ENCODE measurements at regions not wholly inside any gene's neighbourhood (a gene's known extent, or its start where the extent isn't known, plus 50 kb on each side); places are given as distances from the start of the nearest gene placed in this dataset.
"Not testable (repeated sequence)": the region's sequence is repeated elsewhere in the genome, so short reads cannot be mapped to it uniquely, and the experiment has no call there.

DNA sequence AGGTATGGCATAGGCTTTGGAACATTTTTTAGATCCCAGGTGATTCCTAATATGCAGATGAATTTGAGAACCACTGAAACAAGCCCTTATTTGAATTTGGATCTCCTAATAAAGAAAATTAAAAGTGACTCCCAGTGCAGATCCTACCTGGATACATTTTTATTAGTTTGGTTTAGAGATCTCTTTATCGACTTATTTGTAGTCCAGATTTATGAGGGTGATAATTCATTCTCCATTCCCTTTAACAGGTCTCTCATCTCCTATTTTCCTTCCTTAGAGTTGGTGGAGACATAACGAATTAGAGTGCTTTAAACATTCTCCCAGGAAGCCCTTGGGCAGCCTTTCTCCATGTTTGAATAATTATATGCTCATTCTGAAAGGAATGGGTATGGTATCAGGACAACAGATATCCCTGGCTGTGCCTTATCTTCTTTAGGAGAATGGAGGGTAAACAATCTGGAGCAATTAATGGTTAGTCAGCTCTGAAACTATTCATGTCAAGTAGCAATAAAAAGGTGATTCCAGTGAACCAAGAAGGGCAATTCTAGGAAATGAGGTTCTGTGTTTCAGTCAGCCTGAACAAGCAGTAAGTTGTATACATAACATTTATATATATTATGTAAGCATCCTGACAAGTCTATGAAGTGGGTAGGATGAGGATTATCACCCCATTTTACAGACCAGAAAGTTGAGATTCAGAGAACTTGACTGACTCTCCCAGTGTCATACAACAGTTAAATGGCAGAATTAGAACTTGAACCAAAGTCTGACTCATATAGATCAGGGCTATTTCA is 53.9 kb upstream of the RCE1 start:
- peak; percentile 85 for DNase-seq (ENCODE audit: low spot score)

DNA sequence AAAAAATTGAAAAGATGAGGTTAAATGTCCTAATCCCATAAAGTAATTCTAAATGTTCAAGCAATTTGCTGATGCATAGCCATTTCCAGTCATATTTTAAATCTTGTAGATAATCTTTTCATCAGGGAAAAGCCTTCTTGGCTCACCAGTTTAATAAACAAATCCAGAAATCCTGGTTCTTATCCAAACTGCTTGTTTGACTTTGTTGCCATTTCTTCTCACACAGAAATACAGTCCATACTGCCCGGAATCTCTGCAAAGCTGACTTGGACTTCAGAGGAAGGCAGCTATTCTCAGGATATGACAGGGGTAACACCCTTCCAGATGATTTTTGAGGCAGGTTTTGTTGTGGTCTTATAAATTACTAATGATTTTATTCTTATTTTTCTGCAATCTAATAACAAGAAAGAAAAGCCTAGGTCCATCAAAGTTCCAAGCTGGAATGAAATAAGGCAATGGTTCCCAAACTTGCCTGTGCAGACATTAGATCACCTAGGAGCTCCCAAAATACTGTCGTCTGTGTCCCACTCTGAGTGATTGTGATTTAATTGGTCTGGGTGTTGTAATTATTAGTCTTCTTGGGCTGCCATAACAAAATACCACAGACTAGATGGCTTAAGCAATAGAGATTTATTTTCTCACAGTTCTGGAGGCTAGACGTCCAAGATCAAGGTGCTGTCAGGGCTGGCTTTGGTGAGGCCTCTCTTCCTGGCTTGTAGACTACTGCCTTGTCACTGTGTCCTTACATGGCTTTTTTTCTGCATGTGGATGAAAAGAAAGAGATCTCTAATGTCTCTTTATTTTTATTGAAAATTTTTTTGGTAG is 55.1 kb upstream of the RCE1 start:
- no peak for DNase-seq (ENCODE audit: low spot score)

- DNase-seq (ENCODE audit: low spot score), result no peak
These were observed 55.6 kb upstream of the SPTBN2 start for GRCh38 chr11:66784575-66784974.

DNA sequence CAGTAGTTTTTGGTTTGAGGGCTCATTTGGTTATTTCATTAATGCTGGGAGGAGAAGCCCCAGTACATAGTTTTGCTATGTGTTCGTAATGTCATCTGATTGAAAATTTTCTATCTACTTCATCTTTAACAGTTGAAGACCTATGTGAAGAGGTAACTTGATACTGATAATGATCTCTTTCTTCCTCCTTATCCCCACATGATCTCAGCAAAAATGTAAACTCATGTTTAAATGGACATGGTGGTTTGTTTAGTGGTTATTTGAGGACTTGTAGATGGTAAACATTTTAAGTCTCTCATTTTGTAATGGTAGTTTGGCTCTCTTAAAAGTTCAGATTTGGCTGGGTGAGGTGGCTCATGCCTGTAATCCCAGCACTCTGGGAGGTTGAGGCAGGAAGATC is 53.7 kb upstream of the SPTBN2 start:
- DNase-seq (ENCODE audit: low spot score), result no peak

- DNase-seq (ENCODE audit: low spot score), result not testable (repeated sequence)
These were observed 50.6 kb upstream of the SPTBN2 start for GRCh38 chr11:66779651-66780050.

Measured in LoVo (cell line).